Esophagus muscularis mucosa (tissue), 3 donors: ENCODE measurements at regions not wholly inside any gene's neighbourhood (a gene's known extent, or its start where the extent isn't known, plus 50 kb on each side); places are given as distances from the start of the nearest gene placed in this dataset.

Experiments
- CTCF ChIP-seq, 3 experiments: fragments of 200-600 bp in 2 of 3; fragments of 450-650 bp in 1 of 3; sonication (generic) in 2 of 3; IDR thresholded peaks; one replicate each; pipeline ENCODE4 v1.5.1; 2017 to 2019; ENCODE audit warnings: antibody characterized with exemption in 3 of 3, mild to moderate bottlenecking in 2 of 3, moderate library complexity in 1 of 3
- POLR2A ChIP-seq: fragments of 450-650 bp; IDR thresholded peaks from one replicate; pipeline ENCODE4 v1.6.1; 2017; ENCODE audit warnings: antibody characterized with exemption, moderate library complexity, mild to moderate bottlenecking, low read depth

GRCh38 chr18:47530695-47531094 is 279.2 kb upstream of the SKOR2 start:
- TF ChIP-seq CTCF (IDR thresholded peaks at IDR 0.05), result no peak
- no peak for TF ChIP-seq POLR2A
